SIG-M5 (cell line): ENCODE measurements at regions not wholly inside any gene's neighbourhood (a gene's known extent, or its start where the extent isn't known, plus 50 kb on each side); places are given as distances from the start of the nearest gene placed in this dataset.

Source experiments
- DNase-seq: peaks from one replicate; lab custom pipeline; 2025; lab: John Stamatoyannopoulos, UW

DNA sequence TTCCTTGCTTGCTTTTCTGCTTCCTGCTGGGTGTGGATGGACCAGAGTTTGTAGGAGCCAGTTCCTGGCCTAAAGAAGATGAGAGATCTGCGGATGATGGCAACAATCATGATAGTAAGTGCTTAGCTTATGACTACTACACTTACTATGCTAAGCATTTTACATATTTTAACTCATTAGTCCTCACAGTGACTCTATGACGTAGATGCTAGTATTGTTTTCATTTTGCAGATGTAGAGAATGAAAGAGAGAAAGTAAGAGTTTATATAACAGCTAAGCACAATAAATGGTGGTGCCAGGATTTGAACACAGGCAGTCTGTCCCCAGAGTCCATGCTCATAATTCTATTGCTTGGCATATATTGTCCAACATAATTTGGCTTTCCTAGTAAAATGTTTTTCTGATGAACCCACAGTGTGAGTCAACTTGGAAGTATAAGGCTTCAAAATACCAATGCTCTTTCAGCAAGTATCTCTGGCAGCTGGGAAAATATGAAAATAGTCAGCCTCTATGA lies 363.2 kb upstream of the DDHD1 start:
- DNase-seq, result no peak

- DNase-seq, result no peak
Observed at GRCh38 chr14:53515276-53515675, 362.2 kb upstream of the DDHD1 start.

GRCh38 chr14:53514197-53514596 lies 361.1 kb upstream of the DDHD1 start:
- no peak for DNase-seq

DNA sequence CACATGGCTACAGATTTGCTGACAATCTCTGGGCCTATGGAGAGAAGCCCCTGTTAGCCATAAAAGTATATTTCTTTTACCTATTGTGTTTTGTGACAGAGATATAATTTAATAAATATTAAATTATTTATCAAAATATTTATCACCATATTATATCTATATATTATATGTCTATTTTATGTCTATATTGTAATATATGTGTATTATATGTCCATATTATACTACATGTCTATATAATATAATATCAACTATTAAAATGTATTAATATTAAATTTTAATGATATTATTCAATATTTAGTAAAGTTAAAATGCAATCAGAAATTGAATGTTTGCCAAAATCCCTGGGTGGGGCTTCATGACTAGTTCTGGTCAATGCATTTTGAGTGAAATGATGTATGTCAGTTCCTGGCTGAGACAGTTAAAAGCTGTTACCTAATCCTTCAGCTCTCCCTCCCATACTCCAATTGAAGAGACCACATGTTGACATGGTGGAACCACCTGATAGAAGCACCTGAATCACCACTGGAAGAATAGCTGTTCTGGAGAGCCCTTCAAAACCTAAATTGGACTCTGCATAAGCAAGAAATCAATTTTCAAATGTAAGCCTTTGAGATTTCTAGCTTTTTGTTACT lies 357.3 kb upstream of the DDHD1 start:
- no peak for DNase-seq

GRCh38 chr14:53509276-53510244 lies 356.4 kb upstream of the DDHD1 start:
- no peak for DNase-seq

DNA sequence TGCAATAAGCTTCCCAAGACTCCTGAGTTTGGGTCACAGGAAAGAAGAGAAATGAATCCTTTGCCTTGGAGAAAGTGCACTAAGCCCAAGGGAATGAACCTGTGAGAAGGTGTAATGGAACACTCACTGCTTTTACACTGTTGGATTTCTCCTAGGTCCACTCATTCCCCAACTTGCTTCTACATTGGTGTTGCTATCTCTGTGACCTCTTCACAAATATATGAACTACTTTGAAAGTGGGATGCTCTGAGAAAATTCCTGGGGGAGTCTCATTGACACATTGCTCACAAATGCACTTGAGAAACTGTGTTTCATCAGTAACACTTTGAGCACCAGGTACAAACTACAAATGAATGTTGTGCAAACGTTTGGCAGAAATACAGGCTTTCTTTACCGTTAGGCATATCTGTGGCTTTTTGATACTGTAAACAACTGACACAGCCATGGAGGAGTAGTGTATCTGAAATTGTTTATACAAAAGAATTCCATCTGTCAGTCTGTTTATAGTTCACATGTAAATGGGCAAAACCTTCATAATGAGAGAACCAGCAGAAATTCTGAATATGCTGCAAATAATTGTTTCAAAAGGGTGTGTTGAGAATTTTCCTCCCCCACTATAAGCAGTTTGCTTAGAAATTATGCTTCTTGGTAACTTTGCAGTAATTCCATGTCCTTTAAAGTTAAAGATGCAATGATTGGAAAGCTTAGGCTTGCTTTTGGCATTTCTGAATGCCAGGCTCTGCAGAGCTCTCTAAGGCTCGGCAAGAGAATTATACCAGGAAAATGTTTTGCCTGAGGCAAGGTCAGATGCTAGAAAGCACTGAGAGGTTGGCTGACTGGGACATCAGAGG lies 348.5 kb upstream of the DDHD1 start:
- no peak for DNase-seq

GRCh38 chr14:53500191-53500590 lies 347.1 kb upstream of the DDHD1 start:
- no peak for DNase-seq

DNA sequence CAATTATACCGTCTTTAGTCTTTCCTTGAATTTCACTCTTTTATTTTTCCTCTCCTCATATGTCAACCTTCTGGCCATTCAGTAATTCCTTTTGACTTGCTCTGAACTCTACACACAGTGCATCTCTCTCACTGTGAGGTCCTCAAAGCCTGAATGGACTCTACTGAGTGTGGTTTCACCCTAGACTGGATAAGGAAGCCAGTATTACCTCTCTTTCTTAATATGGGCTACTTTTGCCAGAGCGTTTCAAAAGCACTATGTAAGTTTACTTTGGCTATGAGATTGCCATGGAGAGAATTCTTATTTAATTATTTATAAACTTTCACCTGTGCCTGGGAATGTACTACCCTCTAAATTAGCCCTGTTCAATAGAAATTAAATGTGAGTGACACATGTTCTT lies 343.5 kb upstream of the DDHD1 start:
- no peak for DNase-seq

DNA sequence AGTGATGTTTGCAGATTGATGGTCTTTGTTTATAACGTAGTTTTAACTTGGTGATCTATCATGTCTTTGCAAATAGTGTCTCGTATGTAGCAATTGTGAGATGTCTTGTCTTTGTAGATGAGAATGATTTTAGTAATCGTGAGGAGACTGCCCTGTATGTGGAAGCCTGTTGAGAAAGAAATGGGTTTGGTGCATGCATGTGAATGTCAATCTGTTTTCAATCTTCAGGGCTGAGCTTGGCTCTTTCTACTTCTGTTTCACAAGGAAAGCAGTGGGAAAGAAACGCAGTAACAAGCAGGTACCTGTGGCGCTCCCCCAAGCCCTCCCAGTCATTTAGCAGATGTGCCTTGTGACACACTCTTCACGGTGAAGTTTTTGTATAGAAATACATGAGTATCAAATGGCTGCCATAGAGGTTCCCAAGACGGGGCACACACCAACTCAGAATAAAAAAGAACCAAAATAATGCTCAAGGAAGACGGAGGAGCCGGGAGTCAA lies 342.8 kb upstream of the DDHD1 start:
- DNase-seq, result no peak

DNA sequence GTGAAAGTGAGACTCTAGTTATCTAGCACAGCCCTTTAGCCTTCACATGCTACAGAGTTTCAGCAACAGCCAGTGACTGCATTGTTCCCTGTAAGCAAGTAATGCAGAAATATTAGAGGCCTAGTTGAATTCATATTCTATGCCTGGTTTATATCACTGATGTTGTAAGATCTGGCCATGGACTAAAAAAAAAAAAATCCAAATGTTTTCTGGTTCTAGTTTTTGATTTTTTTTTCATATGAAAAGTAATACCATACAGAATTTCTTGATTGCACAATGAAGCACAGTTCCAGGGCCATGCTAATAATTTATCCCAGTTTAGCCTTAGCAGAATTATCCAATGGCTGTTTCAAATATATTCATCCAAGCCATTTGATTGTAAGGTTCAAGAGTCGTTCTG lies 341.5 kb upstream of the DDHD1 start:
- DNase-seq, result no peak

- DNase-seq, result no peak
Observed at GRCh38 chr14:53493860-53494259, 340.7 kb upstream of the DDHD1 start.

DNA sequence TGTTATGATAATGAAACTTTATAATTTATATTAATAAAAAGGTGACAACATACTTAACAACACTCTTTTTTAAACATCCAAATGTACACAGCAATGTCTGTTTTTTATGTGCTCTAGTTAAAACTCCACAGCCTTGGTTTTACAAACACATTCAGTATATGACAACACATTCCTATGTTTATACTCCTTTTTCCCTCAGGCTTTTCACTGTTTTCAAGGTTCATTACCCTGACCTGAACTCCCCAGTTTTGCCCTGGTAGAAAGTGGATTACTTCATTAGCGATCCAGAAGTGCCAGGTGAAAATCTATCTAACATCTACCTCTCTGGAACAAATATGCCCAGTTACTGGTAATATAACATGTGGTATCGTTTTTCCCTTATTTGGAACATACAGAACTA lies 340.2 kb upstream of the DDHD1 start:
- no peak for DNase-seq

DNA sequence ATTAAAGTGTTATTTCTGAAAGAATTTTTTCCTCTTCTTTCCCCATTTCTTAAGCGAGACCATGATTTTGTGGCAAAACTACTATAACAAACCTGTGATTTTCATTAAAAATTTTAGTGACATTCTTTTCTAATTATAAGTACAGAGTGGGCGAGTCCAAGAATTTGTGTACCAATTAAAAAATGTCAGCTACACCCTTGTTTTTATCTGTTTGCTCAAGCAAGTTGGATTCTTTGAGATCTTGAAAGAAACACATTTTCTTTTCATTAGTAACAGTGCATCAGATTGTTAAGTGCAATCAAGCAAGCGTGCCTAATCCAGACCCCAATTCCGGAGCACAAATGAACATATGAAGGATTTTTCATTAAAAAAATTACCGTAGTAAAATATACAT lies 338.8 kb upstream of the DDHD1 start:
- no peak for DNase-seq

GRCh38 chr14:53491256-53491883 lies 338.2 kb upstream of the DDHD1 start:
- no peak for DNase-seq

DNA sequence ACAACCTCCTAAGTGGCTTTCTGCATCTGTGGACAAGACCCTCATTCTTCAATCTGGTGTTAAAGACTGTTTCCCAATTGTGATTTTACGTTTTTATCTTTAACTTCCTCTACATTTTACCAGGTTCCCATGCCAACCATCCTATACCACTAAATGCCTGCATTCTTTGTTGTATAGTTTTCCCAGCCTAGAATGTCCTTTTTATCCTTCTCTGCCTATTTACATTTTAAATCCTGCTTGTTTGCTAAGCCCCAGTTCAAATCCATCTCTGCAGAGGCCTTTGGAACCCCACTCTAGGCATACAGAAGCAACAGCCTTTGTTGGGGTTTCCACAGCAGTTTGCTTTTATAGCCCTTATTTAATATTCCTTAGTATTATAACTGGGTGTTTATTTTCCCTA lies 325.1 kb upstream of the DDHD1 start:
- no peak for DNase-seq

GRCh38 chr14:53473480-53473879 lies 320.4 kb upstream of the DDHD1 start:
- no peak for DNase-seq

- DNase-seq, result no peak
Observed at GRCh38 chr14:53472306-53472705, 319.2 kb upstream of the DDHD1 start.

DNA sequence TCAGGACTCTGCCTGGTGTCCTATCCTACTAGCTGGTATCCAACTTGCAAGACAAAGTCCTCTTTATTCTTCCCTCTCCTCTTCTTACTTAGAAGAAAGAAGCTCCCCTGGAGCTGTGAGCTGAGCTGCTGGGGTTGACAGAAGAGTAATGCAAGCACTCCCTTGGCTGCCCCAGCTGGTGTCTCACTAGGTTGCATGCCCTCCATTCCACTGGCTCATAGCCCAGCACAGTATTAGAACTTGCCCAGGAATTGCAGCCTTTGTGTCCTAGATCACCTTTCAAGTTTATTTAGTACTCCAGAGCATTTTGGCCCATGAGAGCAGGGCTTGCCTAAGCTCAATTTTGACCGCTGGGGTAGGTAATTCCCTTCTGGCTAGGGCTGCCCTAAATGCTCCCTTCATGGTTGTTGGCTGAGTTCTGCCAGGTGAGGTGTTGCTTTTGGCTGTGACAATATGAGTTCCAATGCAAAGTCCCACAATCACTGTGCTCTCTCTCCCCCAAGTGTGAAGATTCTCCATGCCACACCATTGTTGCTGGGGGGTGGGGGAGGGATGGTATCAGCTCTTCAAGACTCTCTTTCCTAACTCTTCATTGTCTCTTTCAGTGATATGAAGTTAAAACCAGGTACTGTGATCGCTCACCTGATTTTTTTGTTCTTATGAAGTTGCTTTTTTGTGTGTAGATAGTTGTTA lies 317.4 kb upstream of the DDHD1 start:
- no peak for DNase-seq

GRCh38 chr14:53468876-53469275 lies 315.8 kb upstream of the DDHD1 start:
- DNase-seq, result no peak

DNA sequence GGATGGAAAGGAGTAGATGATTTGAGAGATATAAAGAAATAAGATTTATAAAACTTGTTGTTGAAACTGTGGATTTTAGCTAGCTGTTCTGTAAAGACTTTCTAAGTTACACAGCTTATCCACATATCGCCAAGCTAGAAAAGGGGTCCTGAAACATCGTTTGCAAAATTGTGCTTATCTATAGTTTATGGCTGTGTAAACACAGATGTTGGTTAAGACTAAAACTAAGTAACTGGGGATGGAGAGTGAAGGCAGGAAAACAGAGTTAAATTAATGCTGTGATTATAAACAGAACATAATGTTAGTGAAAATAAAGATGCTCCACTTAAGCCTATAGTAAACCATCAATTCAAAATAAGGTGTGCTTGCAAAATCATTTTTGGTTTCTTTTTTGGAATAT lies 311.3 kb upstream of the DDHD1 start:
- no peak for DNase-seq
